C4-2B (cell line): ENCODE measurements at regions not wholly inside any gene's neighbourhood (a gene's known extent, or its start where the extent isn't known, plus 50 kb on each side); places are given as distances from the start of the nearest gene placed in this dataset.

Source experiments
- CTCF ChIP-seq: fragments of 450-650 bp; conservative IDR thresholded peaks from 2 replicates; pipeline ENCODE4 v1.5.1; 2017; ENCODE audit warnings: mild to moderate bottlenecking
- ZFX ChIP-seq: fragments of 450-650 bp; IDR thresholded peaks from 2 replicates; pipeline ENCODE4 v1.6.1; 2017

GRCh38 chr3:76015496-76015895 lies 230.1 kb upstream of the ZNF717 start:
- TF ChIP-seq CTCF (no peak), ZFX (no peak)
